DND-41 (cell line): ENCODE measurements at regions not wholly inside any gene's neighbourhood (a gene's known extent, or its start where the extent isn't known, plus 50 kb on each side); places are given as distances from the start of the nearest gene placed in this dataset.
A peak's percentile ranks its signal among the peaks of the same experiment; 100 is the strongest.

Experiments used
- ATAC-seq: fragments of 200-7000 bp; cut with Tn5 transposase; 3 replicates; pipeline ENCODE4 v1.9.1; 2021; ENCODE audit warnings: low read depth; ENCODE audit not compliant: insufficient read depth
- DNase-seq: peaks from one replicate; pipeline ENCODE4 v3.0.0-alpha.2; 2020
- H2AFZ ChIP-seq: 2 replicates; pipeline ENCODE4 v1.6.0; 2012; ENCODE audit warnings: low read depth, low read length
- H3K27ac ChIP-seq: 2 replicates; pipeline ENCODE4 v1.5.1; 2012; ENCODE audit warnings: low read length, inconsistent platforms
- H3K27me3 ChIP-seq: fragments of 200-600 bp; sonication (generic); 2 replicates; pipeline ENCODE4 v1.6.0; 2012; ENCODE audit warnings: low read length, mild to moderate bottlenecking, inconsistent platforms; ENCODE audit not compliant: insufficient read depth, poor library complexity
- H3K36me3 ChIP-seq: 2 replicates; pipeline ENCODE4 v1.5.1; 2012; ENCODE audit warnings: low read length, inconsistent platforms; ENCODE audit not compliant: insufficient read depth
- H3K4me1 ChIP-seq: 2 replicates; pipeline ENCODE4 v1.5.1; 2012; ENCODE audit warnings: mild to moderate bottlenecking, low read length; ENCODE audit not compliant: insufficient read depth
- H3K4me2 ChIP-seq: 2 replicates; pipeline ENCODE4 v1.6.0; 2012; ENCODE audit warnings: mild to moderate bottlenecking, moderate library complexity, low read length, inconsistent platforms; ENCODE audit not compliant: insufficient read depth
- H3K4me3 ChIP-seq, 2 experiments: fragments of 200-600 bp in 1 of 2; shearing (Covaris generic) in 1 of 2; 2 replicates each; pipeline ENCODE4 v1.5.1; 2012 to 2016; ENCODE audit warnings: inconsistent platforms in 2 of 2, low read length in 2 of 2, mild to moderate bottlenecking in 2 of 2, low read depth in 1 of 2, moderate library complexity in 1 of 2
- H3K79me2 ChIP-seq: 2 replicates; pipeline ENCODE4 v1.6.0; 2012; ENCODE audit warnings: low read length, inconsistent platforms; ENCODE audit not compliant: insufficient read depth
- H3K9ac ChIP-seq: 2 replicates; pipeline ENCODE4 v1.6.0; 2012; ENCODE audit warnings: low read depth, mild to moderate bottlenecking, inconsistent platforms, low read length, moderate library complexity
- H3K9me3 ChIP-seq: 2 replicates; pipeline ENCODE4 v1.5.1; 2012; ENCODE audit warnings: low read length, moderate library complexity, mild to moderate bottlenecking, inconsistent platforms; ENCODE audit not compliant: insufficient read depth, severe bottlenecking
- H4K20me1 ChIP-seq: 2 replicates; pipeline ENCODE4 v1.6.0; 2012; ENCODE audit warnings: low read length; ENCODE audit not compliant: insufficient read depth
- CTCF ChIP-seq: IDR thresholded peaks from 2 replicates; pipeline ENCODE4 v1.5.1; 2012; ENCODE audit warnings: borderline replicate concordance, low read length, moderate library complexity, mild to moderate bottlenecking; ENCODE audit not compliant: poor library complexity, severe bottlenecking; ENCODE audit errors: extremely low read depth
- EZH2 ChIP-seq: IDR thresholded peaks from 3 replicates; pipeline ENCODE4 v1.6.1; 2012; ENCODE audit warnings: borderline replicate concordance, low read depth, mild to moderate bottlenecking, moderate library complexity, low read length, inconsistent platforms; ENCODE audit not compliant: severe bottlenecking

GRCh38 chr2:8259106-8259840 lies 422.6 kb upstream of the ID2 start:
- no peak for TF ChIP-seq EZH2
- TF ChIP-seq CTCF, result no peak
- ATAC-seq, result no peak

GRCh38 chr2:8259841-8260178 lies 422.0 kb upstream of the ID2 start:
- TF ChIP-seq CTCF, result no peak
- TF ChIP-seq EZH2, result no peak

More at GRCh38 chr2:8259106-8259840, 422.6 kb upstream of the ID2 start:
- no peaks in the 10 kb centered on the region for H3K27me3 ChIP-seq
- H4K20me1 ChIP-seq, result no peaks in the 10 kb centered on the region
- H3K9ac ChIP-seq, result no peak overlapping the region
- DNase-seq, result no peak
- H3K27ac ChIP-seq, result no peak overlapping the region
- H3K4me1 ChIP-seq, result peaks cover 29% of the 10 kb centered on the region
- no peaks in the 10 kb centered on the region for H3K36me3 ChIP-seq
- no peaks in the 10 kb centered on the region for H3K79me2 ChIP-seq
- no peak overlapping the region for H3K4me3 ChIP-seq
- no peak overlapping the region for H2AFZ ChIP-seq
- no peaks in the 10 kb centered on the region for H3K9me3 ChIP-seq
- H3K4me2 ChIP-seq, result no peak overlapping the region

GRCh38 chr2:8260213-8260612 lies 421.6 kb upstream of the ID2 start:
- H2AFZ ChIP-seq, result no peak overlapping the region
- H3K9me3 ChIP-seq, result no peaks in the 10 kb centered on the region
- H3K79me2 ChIP-seq, result no peaks in the 10 kb centered on the region
- no peaks in the 10 kb centered on the region for H3K36me3 ChIP-seq
- H4K20me1 ChIP-seq, result no peaks in the 10 kb centered on the region
- H3K9ac ChIP-seq, result no peak overlapping the region
- peaks cover 29% of the 10 kb centered on the region for H3K4me1 ChIP-seq
- no peak for TF ChIP-seq EZH2
- TF ChIP-seq CTCF, result no peak
- H3K4me2 ChIP-seq, result no peak overlapping the region
- H3K27me3 ChIP-seq, result no peaks in the 10 kb centered on the region
- no peak overlapping the region for H3K4me3 ChIP-seq
- DNase-seq (no peak), ATAC-seq (no peak)
- no peak overlapping the region for H3K27ac ChIP-seq

More at GRCh38 chr2:8259841-8260178, 422.0 kb upstream of the ID2 start:
- DNase-seq, result no peak
- H3K79me2 ChIP-seq, result no peaks in the 10 kb centered on the region
- no peak overlapping the region for H3K27ac ChIP-seq
- H3K4me1 ChIP-seq, result peaks cover 29% of the 10 kb centered on the region
- H3K9me3 ChIP-seq, result no peaks in the 10 kb centered on the region
- no peaks in the 10 kb centered on the region for H3K27me3 ChIP-seq
- no peak for ATAC-seq
- no peak overlapping the region for H3K4me3 ChIP-seq
- H2AFZ ChIP-seq, result no peak overlapping the region
- H3K9ac ChIP-seq, result no peak overlapping the region
- no peaks in the 10 kb centered on the region for H4K20me1 ChIP-seq
- no peaks in the 10 kb centered on the region for H3K36me3 ChIP-seq
- H3K4me2 ChIP-seq, result no peak overlapping the region

- Histone ChIP-seq H3K9ac (no peak overlapping the region), H4K20me1 (no peaks in the 10 kb centered on the region), H3K79me2 (no peaks in the 10 kb centered on the region), H2AFZ (no peak overlapping the region), H3K4me1 (peaks cover 50% of the 10 kb centered on the region), H3K27ac (peak overlapping the region; percentile 25; the same call in 1 of the 2 replicates), H3K4me3 (no peak overlapping the region), H3K4me2 (no peak overlapping the region), H3K9me3 (no peaks in the 10 kb centered on the region), H3K27me3 (no peaks in the 10 kb centered on the region), H3K36me3 (no peaks in the 10 kb centered on the region)
- ATAC-seq, result no peak
- no peak for TF ChIP-seq EZH2
- TF ChIP-seq CTCF, result no peak
- DNase-seq, result no peak
Observed at GRCh38 chr2:8263901-8264300, 418.0 kb upstream of the ID2 start.
